K562 (cell line): ENCODE measurements at regions not wholly inside any gene's neighbourhood (a gene's known extent, or its start where the extent isn't known, plus 50 kb on each side); places are given as distances from the start of the nearest gene placed in this dataset.
"Not testable (repeated sequence)": the region's sequence is repeated elsewhere in the genome, so short reads cannot be mapped to it uniquely, and the experiment has no call there.

Experiments used
- ATAC-seq: fragments of 200-7000 bp; cut with Tn5 transposase; 3 replicates; pipeline ENCODE4 v1.9.1; 2020; ENCODE audit warnings: moderate library complexity
- BruUV-seq: library from RNA; stranded (reverse); fragments of 400-500 nt; replicated peaks from 2 replicates; lab custom pipeline; 2021; lab: Mats Ljungman, UMichigan
- CTCF ChIA-PET: fragments of 300-600 bp; formaldehyde crosslinking; extraction: SDS; loops from one replicate; lab custom pipeline; 2021; ENCODE audit warnings: low intra/inter-chr PET ratio; lab: Yijun Ruan, JAX
- POLR2A ChIA-PET: fragments of 300-600, 350-650 bp; sonication (Branson Sonifier 250); formaldehyde crosslinking; extraction: SDS; loops from one replicate; lab custom pipeline; 2021; ENCODE audit warnings: antibody characterized with exemption, inconsistent platforms; lab: Yijun Ruan, JAX
- DNase-seq, 4 experiments: peaks; one replicate each; pipeline versions ENCODE4 v3.0.0 to v3.0.0-alpha.2; 2011 to 2018; ENCODE audit warnings: low spot score in 3 of 4, mixed read lengths in 3 of 4; ENCODE audit errors: extremely low read depth in 1 of 4
- FAIRE-seq: peaks from 2 replicates; lab custom pipeline; 2011; peaks lifted over from hg19 to GRCh38; lab: Jason Lieb, UNC
- H2AFZ ChIP-seq: 2 replicates; pipeline ENCODE4 v1.6.0; 2011; ENCODE audit warnings: low read depth, low read length, control low read depth, inconsistent platforms
- H3K27ac ChIP-seq: fragments of 200-600 bp; 3 replicates; pipeline ENCODE4 v1.8.0; 2011; ENCODE audit warnings: low read depth, mild to moderate bottlenecking, control low read depth, inconsistent platforms, low read length, moderate library complexity, mixed read lengths; ENCODE audit errors: extremely low read depth
- H3K27me3 ChIP-seq, 2 experiments: fragments of 300-600 bp in 1 of 2; 2 replicates in 1 of 2; 3 replicates in 1 of 2; pipeline versions ENCODE4 v1.6.0 to v1.8.0; 2011; ENCODE audit warnings: inconsistent platforms in 2 of 2, low read length in 2 of 2, mild to moderate bottlenecking in 1 of 2, mixed read lengths in 1 of 2, moderate library complexity in 1 of 2; ENCODE audit not compliant: control insufficient read depth in 2 of 2, insufficient read depth in 2 of 2
- H3K36me3 ChIP-seq: fragments of 300-600 bp; 3 replicates; pipeline ENCODE4 v1.8.0; 2011; ENCODE audit warnings: mild to moderate bottlenecking, low read length, inconsistent platforms; ENCODE audit not compliant: control insufficient read depth, insufficient read depth
- H3K4me1 ChIP-seq, 2 experiments: fragments of 200-600 bp in 1 of 2; replicated peaks in 1 of 2; 2 replicates in 1 of 2; 3 replicates in 1 of 2; pipeline versions ENCODE4 v1.5.1 to v1.8.0; 2011; ENCODE audit warnings: inconsistent platforms in 2 of 2, low read length in 2 of 2, mild to moderate bottlenecking in 1 of 2, mixed read lengths in 1 of 2, moderate library complexity in 1 of 2; ENCODE audit not compliant: control insufficient read depth in 2 of 2, insufficient read depth in 2 of 2
- H3K4me2 ChIP-seq: 2 replicates; pipeline ENCODE4 v1.6.1; 2011; ENCODE audit warnings: low read length, control low read depth, inconsistent platforms, mixed read lengths; ENCODE audit not compliant: insufficient read depth
- H3K4me3 ChIP-seq: fragments of 200-600 bp; sonication (generic), shearing (Covaris generic); 2 replicates; pipeline ENCODE4 v1.5.1; 2016; ENCODE audit warnings: control low read depth, inconsistent platforms
- H3K79me2 ChIP-seq: fragments of 200-600 bp; 3 replicates; pipeline ENCODE4 v1.8.0; 2011; ENCODE audit warnings: low read length, inconsistent platforms; ENCODE audit not compliant: control insufficient read depth, insufficient read depth
- H3K9ac ChIP-seq, 2 experiments: 2 replicates each; pipeline versions ENCODE4 v1.6.0 to v1.6.1; 2011; ENCODE audit warnings: low read depth in 2 of 2, low read length in 2 of 2, control low read depth in 1 of 2, inconsistent platforms in 1 of 2, mild to moderate bottlenecking in 1 of 2, mixed read lengths in 1 of 2; ENCODE audit not compliant: insufficient read depth in 1 of 2
- H3K9me1 ChIP-seq: one replicate; pipeline ENCODE4 v1.6.0; 2011; ENCODE audit warnings: inconsistent platforms, mild to moderate bottlenecking, low read length, moderate library complexity; ENCODE audit not compliant: control insufficient read depth, insufficient read depth
- H3K9me3 ChIP-seq: replicated peaks from 2 replicates; pipeline ENCODE4 v1.5.1; 2011; ENCODE audit warnings: low read depth, low read length, inconsistent platforms; ENCODE audit not compliant: control insufficient read depth, insufficient read depth
- H4K20me1 ChIP-seq: replicated peaks from 2 replicates; pipeline ENCODE4 v1.6.1; 2011; ENCODE audit warnings: low read length, inconsistent platforms, mixed read lengths; ENCODE audit not compliant: control insufficient read depth, insufficient read depth
- ATF3 ChIP-seq, 2 experiments: fragments of 450-650 bp in 1 of 2; sonication (generic) in 1 of 2; formaldehyde crosslinking in 1 of 2; IDR thresholded peaks in 1 of 2; conservative IDR thresholded peaks in 1 of 2; 2 replicates each; pipeline versions ENCODE4 v1.6.1 to v1.8.1; 2016 to 2023; ENCODE audit warnings: mild to moderate bottlenecking in 2 of 2, moderate library complexity in 2 of 2, inconsistent platforms in 1 of 2, missing genetic modification reagents in 1 of 2
- CTBP1 ChIP-seq: fragments of 450-650 bp; IDR thresholded peaks from 2 replicates; pipeline ENCODE4 v1.6.1; 2016; ENCODE audit warnings: borderline replicate concordance
- CXXC5 ChIP-seq: fragments of 250-450 bp; sonication (Bioruptor Pico); IDR thresholded peaks from 2 replicates; pipeline ENCODE4 v1.8.0; 2022; ENCODE audit warnings: inconsistent platforms, mild to moderate bottlenecking, moderate library complexity
- DPF2 ChIP-seq: fragments of 450-650 bp; IDR thresholded peaks from 2 replicates; pipeline ENCODE4 v1.6.1; 2016
- ELF1 ChIP-seq: fragments of 200-800 bp; sonication (Bioruptor generic); IDR thresholded peaks from 2 replicates; pipeline ENCODE4 v1.6.1; 2016; ENCODE audit warnings: missing genetic modification characterization, missing compliant biosample characterization
- GATA2 ChIP-seq: sonication (generic); formaldehyde crosslinking; IDR thresholded peaks from 2 replicates; pipeline ENCODE4 v1.4.0; 2020; ENCODE audit warnings: mild to moderate bottlenecking, missing genetic modification reagents
- JUND ChIP-seq, 2 experiments: IDR thresholded peaks; 2 replicates in 1 of 2; 3 replicates in 1 of 2; pipeline ENCODE4 v1.6.1; 2011; ENCODE audit warnings: borderline replicate concordance in 2 of 2, low read depth in 2 of 2, low read length in 2 of 2, improper control_type of control experiment in 1 of 2, missing biosample characterization in 1 of 2, missing genetic modification characterization in 1 of 2, missing genetic modification reagents in 1 of 2
- NEUROD1 ChIP-seq: fragments of 150-350 bp; IDR thresholded peaks from 2 replicates; pipeline ENCODE4 v1.6.1; 2014; ENCODE audit warnings: borderline replicate concordance, low read length, low read depth; ENCODE audit not compliant: partially characterized antibody
- POLR3A ChIP-seq: IDR thresholded peaks from 2 replicates; pipeline ENCODE4 v1.6.1; 2011; ENCODE audit warnings: borderline replicate concordance, mild to moderate bottlenecking, moderate library complexity; ENCODE audit not compliant: insufficient read length, insufficient read depth; ENCODE audit errors: extremely low read depth
- THRAP3 ChIP-seq: fragments of 450-650 bp; IDR thresholded peaks from 2 replicates; pipeline ENCODE4 v1.6.1; 2016; ENCODE audit warnings: mild to moderate bottlenecking, inconsistent platforms, borderline replicate concordance
- YY1 ChIP-seq, 3 experiments: IDR thresholded peaks; 2 replicates each; pipeline ENCODE4 v1.6.1; 2011; ENCODE audit warnings: low read length in 2 of 3, mild to moderate bottlenecking in 2 of 3, moderate library complexity in 2 of 3, borderline replicate concordance in 1 of 3, control low read depth in 1 of 3, low read depth in 1 of 3; ENCODE audit not compliant: insufficient read depth in 3 of 3, insufficient replicate concordance in 2 of 3, control insufficient read depth in 1 of 3, insufficient read length in 1 of 3; ENCODE audit errors: extremely low read depth in 1 of 3
- ZFP36 ChIP-seq: fragments of 150-350 bp; IDR thresholded peaks from 2 replicates; pipeline ENCODE4 v1.6.1; 2018; ENCODE audit warnings: low read length, low read depth; ENCODE audit not compliant: partially characterized antibody
- whole genome bisulfite sequencing: fragments of 100-300 bp; shearing (Covaris generic); methylation state at CpG from one replicate; pipeline ENCODE4 v1.1.6; 2016; ENCODE audit warnings: low coverage, mixed read lengths; ENCODE audit not compliant: insufficient coverage; ENCODE audit errors: missing lambda C conversion rate; 5-methylcytosine and 5-hydroxymethylcytosine counted together
- in situ Hi-C: fragments of 300-500 bp; cut with MboI; formaldehyde crosslinking; loops from 4 replicates; pipeline ENCODE4 v1.15.0; 2018; ENCODE audit warnings: inconsistent platforms, mixed read lengths
- intact Hi-C: fragments of 100-400 bp; cut with micrococcal nuclease; formaldehyde crosslinking; loops from 2 replicates; pipeline ENCODE4 v1.14.2; 2022

GRCh38 chr6:156670097-156670496 lies 107.1 kb upstream of the ARID1B start:
- intact Hi-C loops, H3K27me3 ChIP-seq, DNase-seq, POLR2A ChIA-PET, H3K4me2 ChIP-seq, CTCF ChIA-PET, ATAC-seq, H4K20me1 ChIP-seq, H3K36me3 ChIP-seq, H3K4me1 ChIP-seq, H3K9me3 ChIP-seq, H3K4me3 ChIP-seq, H3K9ac ChIP-seq, H3K9me1 ChIP-seq, in situ Hi-C loops, BruUV-seq, H3K79me2 ChIP-seq, FAIRE-seq, H2AFZ ChIP-seq, H3K27ac ChIP-seq: not testable (repeated sequence)
- 48% methylated on average over 11 of the region's 26 CpGs for WGBS

- H3K4me3 ChIP-seq: 0 out of 2 replicates have a peak overlapping the region, but pooled peaks have one; percentile 6
- peak overlapping the region in 1 of 2 experiments; percentile 61; a peak in 1 of 4 replicates for H3K9ac ChIP-seq
- H3K4me2 ChIP-seq: peak overlapping the region; percentile 67
- DNase-seq: peak; percentile 86 to 88 (median 86)
- POLR2A ChIA-PET: no interaction called here
- in situ Hi-C loops (no loop called here), intact Hi-C loops (loop anchor here (1.0 kb wide), 2 partner anchors 98 to 1335 kb away; no protein-coding TSS in a partner anchor)
- FAIRE-seq: peak; percentile 97
- no peaks in the 10 kb centered on the region for H3K9me1 ChIP-seq
- no TSS peak for BruUV-seq
- H3K4me1 ChIP-seq: no peaks in the 10 kb centered on the region; a peak in 2 of 5 replicates
- H3K36me3 ChIP-seq: no peaks in the 10 kb centered on the region
- no peak overlapping the region for H3K27ac ChIP-seq
- H3K9me3 ChIP-seq: no peaks in the 10 kb centered on the region
- peak overlapping the region; percentile 84 for H2AFZ ChIP-seq
- WGBS: 9% methylated on average over 17 of the region's 17 CpGs
- CTCF ChIA-PET: interaction anchor here (1.0 kb wide), 1 partner anchor 98 kb away, joined by 7 read pairs; no protein-coding TSS in a partner anchor
- no peaks in the 10 kb centered on the region for H3K79me2 ChIP-seq
- peaks cover 5 to 17% of the 10 kb centered on the region in 2 experiments; a peak in 4 of 5 replicates for H3K27me3 ChIP-seq
- ATAC-seq: peak; percentile 99
- no peaks in the 10 kb centered on the region for H4K20me1 ChIP-seq
- TF ChIP-seq NEUROD1 (peak; percentile 27), POLR3A (no peak), YY1 (IDR thresholded peaks at IDR 0.05; ENCODE audit: borderline replicate concordance in 1 of 3, control insufficient read depth in 1 of 3, extremely low read depth in 1 of 3, insufficient read depth in 3 of 3, insufficient read length in 1 of 3, insufficient replicate concordance in 2 of 3, low read depth in 1 of 3, low read length in 2 of 3) (no peak), ZFP36 (no peak), GATA2 (CRISPR knock-in tag) (no peak), CXXC5 (CRISPR knock-in tag) (peak; percentile 47), ATF3 (IDR thresholded peaks at IDR 0.05) (no peak), ATF3 (CRISPR knock-in tag; conservative IDR thresholded peaks at IDR 0.05) (0 out of 2 replicates have a peak, but pooled peaks have one; percentile 31), THRAP3 (no peak), DPF2 (no peak), CTBP1 (peak; percentile 64), JUND (IDR thresholded peaks at IDR 0.05; ENCODE audit: borderline replicate concordance, low read depth, low read length) (peak; percentile 47), JUND (tag; IDR thresholded peaks at IDR 0.05; ENCODE audit: borderline replicate concordance, low read depth, low read length) (no peak; the same call in 2 of the 3 replicates), ELF1 (peak; percentile 45; the same call in 1 of the 2 replicates)
Measured at GRCh38 chr6:156662025-156662445, 115.1 kb upstream of the ARID1B start.
